ENCODE measurements at regions not wholly inside any gene's neighbourhood (a gene's known extent, or its start where the extent isn't known, plus 50 kb on each side); places are given as distances from the start of the nearest gene placed in this dataset.

- TF ChIP-seq, protein P1, sequence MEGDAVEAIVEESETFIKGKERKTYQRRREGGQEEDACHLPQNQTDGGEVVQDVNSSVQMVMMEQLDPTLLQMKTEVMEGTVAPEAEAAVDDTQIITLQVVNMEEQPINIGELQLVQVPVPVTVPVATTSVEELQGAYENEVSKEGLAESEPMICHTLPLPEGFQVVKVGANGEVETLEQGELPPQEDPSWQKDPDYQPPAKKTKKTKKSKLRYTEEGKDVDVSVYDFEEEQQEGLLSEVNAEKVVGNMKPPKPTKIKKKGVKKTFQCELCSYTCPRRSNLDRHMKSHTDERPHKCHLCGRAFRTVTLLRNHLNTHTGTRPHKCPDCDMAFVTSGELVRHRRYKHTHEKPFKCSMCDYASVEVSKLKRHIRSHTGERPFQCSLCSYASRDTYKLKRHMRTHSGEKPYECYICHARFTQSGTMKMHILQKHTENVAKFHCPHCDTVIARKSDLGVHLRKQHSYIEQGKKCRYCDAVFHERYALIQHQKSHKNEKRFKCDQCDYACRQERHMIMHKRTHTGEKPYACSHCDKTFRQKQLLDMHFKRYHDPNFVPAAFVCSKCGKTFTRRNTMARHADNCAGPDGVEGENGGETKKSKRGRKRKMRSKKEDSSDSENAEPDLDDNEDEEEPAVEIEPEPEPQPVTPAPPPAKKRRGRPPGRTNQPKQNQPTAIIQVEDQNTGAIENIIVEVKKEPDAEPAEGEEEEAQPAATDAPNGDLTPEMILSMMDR (IDR thresholded peaks at IDR 0.05 in 2 of 3, conservative IDR thresholded peaks at IDR 0.05 in 1 of 3; ENCODE audit: control insufficient read depth in 2 of 3, extremely low read depth in 1 of 3, insufficient read depth in 1 of 3, low read depth in 3 of 3, low read length in 3 of 3), result no peak
- TF ChIP-seq MTA2 (IDR thresholded peaks at IDR 0.05; ENCODE audit: low read depth) (no peak), SMC3 (IDR thresholded peaks at IDR 0.05; ENCODE audit: borderline replicate concordance, low read length) (no peak), SKIL (IDR thresholded peaks at IDR 0.05; ENCODE audit: low read depth, poor library complexity, severe bottlenecking) (no peak), POLR2A (IDR thresholded peaks at IDR 0.05; ENCODE audit: low read depth, low read length) (no peak)
These were observed 340.4 kb upstream of the ASIC2 start for GRCh38 chr17:33633446-33633845.

Measured in GM12878 (cell line).